ENCODE measurements at regions not wholly inside any gene's neighbourhood (a gene's known extent, or its start where the extent isn't known, plus 50 kb on each side); places are given as distances from the start of the nearest gene placed in this dataset.

DNA sequence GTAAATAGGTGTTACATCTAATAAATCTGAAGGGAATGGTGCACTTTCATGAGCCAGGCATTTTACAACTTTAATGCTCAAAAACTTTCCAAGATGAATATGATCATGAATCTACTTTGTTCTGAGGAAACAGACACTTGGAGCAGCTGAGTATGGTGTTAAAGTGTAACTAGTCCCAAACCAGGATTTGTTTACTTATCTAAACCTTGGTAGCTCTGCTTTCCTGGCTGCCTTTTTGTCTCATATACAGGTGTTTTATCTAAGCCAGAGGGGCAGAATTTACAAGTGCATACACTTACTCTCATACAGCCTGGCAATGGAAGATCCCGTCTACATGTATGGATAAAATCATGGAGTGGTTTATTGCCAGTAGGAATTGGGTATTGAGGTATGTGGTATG, 171.5 kb downstream of the FAT3 start:
- TF ChIP-seq, protein P1, sequence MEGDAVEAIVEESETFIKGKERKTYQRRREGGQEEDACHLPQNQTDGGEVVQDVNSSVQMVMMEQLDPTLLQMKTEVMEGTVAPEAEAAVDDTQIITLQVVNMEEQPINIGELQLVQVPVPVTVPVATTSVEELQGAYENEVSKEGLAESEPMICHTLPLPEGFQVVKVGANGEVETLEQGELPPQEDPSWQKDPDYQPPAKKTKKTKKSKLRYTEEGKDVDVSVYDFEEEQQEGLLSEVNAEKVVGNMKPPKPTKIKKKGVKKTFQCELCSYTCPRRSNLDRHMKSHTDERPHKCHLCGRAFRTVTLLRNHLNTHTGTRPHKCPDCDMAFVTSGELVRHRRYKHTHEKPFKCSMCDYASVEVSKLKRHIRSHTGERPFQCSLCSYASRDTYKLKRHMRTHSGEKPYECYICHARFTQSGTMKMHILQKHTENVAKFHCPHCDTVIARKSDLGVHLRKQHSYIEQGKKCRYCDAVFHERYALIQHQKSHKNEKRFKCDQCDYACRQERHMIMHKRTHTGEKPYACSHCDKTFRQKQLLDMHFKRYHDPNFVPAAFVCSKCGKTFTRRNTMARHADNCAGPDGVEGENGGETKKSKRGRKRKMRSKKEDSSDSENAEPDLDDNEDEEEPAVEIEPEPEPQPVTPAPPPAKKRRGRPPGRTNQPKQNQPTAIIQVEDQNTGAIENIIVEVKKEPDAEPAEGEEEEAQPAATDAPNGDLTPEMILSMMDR (IDR thresholded peaks at IDR 0.05) = no peak
- TF ChIP-seq POLR2A (IDR thresholded peaks at IDR 0.05) = no peak

Data from Peyer's patch (tissue), 4 donors.